ENCODE measurements at regions not wholly inside any gene's neighbourhood (a gene's known extent, or its start where the extent isn't known, plus 50 kb on each side); places are given as distances from the start of the nearest gene placed in this dataset.

GRCh38 chr15:47434596-47434995 lies 282.7 kb upstream of the SEMA6D start:
- no peak for TF ChIP-seq CTCF (conservative IDR thresholded peaks at IDR 0.05; ENCODE audit: low read length)
- no peak overlapping the region for H3K4me3 ChIP-seq (ENCODE audit: low read length)
- DNase-seq (ENCODE audit: low read depth), result no peak

- DNase-seq (ENCODE audit: low read depth), result no peak
- H3K4me3 ChIP-seq (ENCODE audit: low read length), result no peak overlapping the region
- no peak for TF ChIP-seq CTCF (conservative IDR thresholded peaks at IDR 0.05; ENCODE audit: low read length)
Measured at GRCh38 chr15:47437491-47437890, 279.8 kb upstream of the SEMA6D start.

- DNase-seq (ENCODE audit: low read depth), result peak; percentile 25
- H3K4me3 ChIP-seq (ENCODE audit: low read length), result no peak overlapping the region
- TF ChIP-seq CTCF (conservative IDR thresholded peaks at IDR 0.05; ENCODE audit: low read length), result no peak
Measured at GRCh38 chr15:47439146-47440111, 277.9 kb upstream of the SEMA6D start.

GRCh38 chr15:47442371-47442770 lies 274.9 kb upstream of the SEMA6D start:
- DNase-seq (ENCODE audit: low read depth), result no peak
- H3K4me3 ChIP-seq (ENCODE audit: low read length), result no peak overlapping the region

GRCh38 chr15:47443839-47444238 lies 273.5 kb upstream of the SEMA6D start:
- no peak for DNase-seq (ENCODE audit: low read depth)
- no peak overlapping the region for H3K4me3 ChIP-seq (ENCODE audit: low read length)
- TF ChIP-seq CTCF (conservative IDR thresholded peaks at IDR 0.05; ENCODE audit: low read length), result no peak

More at GRCh38 chr15:47442371-47442770, 274.9 kb upstream of the SEMA6D start:
- TF ChIP-seq CTCF (conservative IDR thresholded peaks at IDR 0.05; ENCODE audit: low read length), result no peak

- DNase-seq (ENCODE audit: low read depth), result no peak
- no peak overlapping the region for H3K4me3 ChIP-seq (ENCODE audit: low read length)
- no peak for TF ChIP-seq CTCF (conservative IDR thresholded peaks at IDR 0.05; ENCODE audit: low read length)
Measured at GRCh38 chr15:47445723-47446392, 271.4 kb upstream of the SEMA6D start.
